ENCODE measurements at regions not wholly inside any gene's neighbourhood (a gene's known extent, or its start where the extent isn't known, plus 50 kb on each side); places are given as distances from the start of the nearest gene placed in this dataset.

DNA sequence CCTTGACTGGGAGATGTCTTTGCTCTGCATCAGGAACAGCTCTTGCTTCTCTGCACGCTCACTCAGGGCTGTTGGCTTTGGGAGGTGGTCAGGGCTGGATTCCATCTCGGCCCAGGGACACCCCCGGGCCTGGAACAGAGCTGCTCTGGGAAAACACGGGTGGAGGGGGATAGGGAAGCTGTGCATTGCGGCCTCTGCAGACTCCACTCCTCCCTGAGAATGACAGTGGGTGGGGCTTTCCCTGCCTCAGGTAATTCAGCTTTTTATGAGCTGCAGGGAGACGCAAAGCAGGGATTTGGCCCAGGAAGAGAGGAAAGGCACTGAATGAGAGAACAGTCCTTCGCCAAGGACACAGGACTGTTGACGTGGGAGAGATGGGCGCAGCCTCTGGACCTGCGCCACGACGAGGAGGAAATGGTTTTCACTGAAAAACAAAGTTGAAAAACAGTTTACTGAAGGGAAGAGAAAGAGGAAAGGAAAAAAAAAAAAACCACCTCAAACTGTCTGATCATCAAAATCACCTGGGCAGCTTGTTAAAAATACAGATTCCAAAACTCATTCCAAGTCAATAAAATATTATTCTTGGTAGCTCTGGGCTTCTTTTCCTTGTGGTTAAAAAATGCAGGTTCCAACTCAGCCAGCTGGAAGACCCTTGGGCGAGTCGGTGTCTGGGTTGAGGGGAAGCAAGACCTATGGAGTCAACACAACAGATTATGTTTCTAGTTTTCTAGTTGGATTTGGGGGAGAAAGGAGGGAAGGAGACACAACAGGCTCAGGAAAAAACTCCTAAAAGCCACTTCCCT is 194.0 kb downstream of the ZFP36L2 start:
- DNase-seq (ENCODE audit: low read depth), result no peak
- TF ChIP-seq, protein P1, sequence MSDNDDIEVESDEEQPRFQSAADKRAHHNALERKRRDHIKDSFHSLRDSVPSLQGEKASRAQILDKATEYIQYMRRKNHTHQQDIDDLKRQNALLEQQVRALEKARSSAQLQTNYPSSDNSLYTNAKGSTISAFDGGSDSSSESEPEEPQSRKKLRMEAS (IDR thresholded peaks at IDR 0.05; ENCODE audit: low read depth, low read length), result no peak
- TF ChIP-seq POLR2A (IDR thresholded peaks at IDR 0.05; ENCODE audit: extremely low read depth, insufficient read length), result no peak
- TF ChIP-seq, protein P2, sequence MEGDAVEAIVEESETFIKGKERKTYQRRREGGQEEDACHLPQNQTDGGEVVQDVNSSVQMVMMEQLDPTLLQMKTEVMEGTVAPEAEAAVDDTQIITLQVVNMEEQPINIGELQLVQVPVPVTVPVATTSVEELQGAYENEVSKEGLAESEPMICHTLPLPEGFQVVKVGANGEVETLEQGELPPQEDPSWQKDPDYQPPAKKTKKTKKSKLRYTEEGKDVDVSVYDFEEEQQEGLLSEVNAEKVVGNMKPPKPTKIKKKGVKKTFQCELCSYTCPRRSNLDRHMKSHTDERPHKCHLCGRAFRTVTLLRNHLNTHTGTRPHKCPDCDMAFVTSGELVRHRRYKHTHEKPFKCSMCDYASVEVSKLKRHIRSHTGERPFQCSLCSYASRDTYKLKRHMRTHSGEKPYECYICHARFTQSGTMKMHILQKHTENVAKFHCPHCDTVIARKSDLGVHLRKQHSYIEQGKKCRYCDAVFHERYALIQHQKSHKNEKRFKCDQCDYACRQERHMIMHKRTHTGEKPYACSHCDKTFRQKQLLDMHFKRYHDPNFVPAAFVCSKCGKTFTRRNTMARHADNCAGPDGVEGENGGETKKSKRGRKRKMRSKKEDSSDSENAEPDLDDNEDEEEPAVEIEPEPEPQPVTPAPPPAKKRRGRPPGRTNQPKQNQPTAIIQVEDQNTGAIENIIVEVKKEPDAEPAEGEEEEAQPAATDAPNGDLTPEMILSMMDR (IDR thresholded peaks at IDR 0.05; ENCODE audit: low read depth, low read length), result no peak
- no peak for TF ChIP-seq MYC (IDR thresholded peaks at IDR 0.05; ENCODE audit: low read depth, low read length)
- H3K4me3 ChIP-seq (ENCODE audit: low read depth, low read length), result no peak overlapping the region

DNA sequence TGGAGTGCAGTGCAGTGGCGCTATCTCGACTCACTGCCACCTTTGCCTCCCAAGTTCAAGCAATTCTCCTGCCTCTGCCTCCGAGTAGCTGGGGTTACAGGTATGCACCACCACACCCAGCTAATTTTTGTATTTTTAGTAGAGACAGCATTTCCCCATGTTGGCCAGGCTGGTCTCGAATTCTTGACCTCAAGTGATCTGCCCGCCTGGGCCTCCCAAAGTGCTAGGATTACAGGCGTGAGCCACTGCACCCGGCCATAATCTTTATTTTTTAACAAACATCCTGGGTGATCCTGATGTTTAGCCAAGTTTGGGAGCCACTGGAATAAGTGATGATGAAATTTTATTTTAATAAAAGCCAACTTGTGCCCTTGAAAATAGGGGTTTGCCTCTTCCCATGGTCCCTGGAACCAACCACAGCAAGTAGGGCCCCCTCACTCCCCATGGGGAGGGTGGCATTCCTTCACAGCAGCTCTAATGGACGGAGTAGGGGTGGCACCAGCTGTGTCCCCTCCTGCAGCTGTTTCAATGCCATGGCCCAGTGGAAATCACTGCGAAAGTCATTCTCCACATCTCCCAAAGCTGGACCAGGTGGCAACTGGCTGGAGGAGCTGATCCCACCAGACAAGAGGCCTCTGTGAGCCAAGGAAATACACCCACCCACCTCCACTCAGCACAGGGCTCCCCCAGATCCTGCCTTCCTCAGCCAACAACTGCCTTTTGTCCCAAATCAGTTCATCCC is 194.8 kb downstream of the ZFP36L2 start:
- no peak for DNase-seq (ENCODE audit: low read depth)
- TF ChIP-seq, protein P2 (IDR thresholded peaks at IDR 0.05; ENCODE audit: low read depth, low read length), result no peak
- TF ChIP-seq, protein P1 (IDR thresholded peaks at IDR 0.05; ENCODE audit: low read depth, low read length), result no peak
- no peak for TF ChIP-seq POLR2A (IDR thresholded peaks at IDR 0.05; ENCODE audit: extremely low read depth, insufficient read length)
- TF ChIP-seq MYC (IDR thresholded peaks at IDR 0.05; ENCODE audit: low read depth, low read length), result no peak
- H3K4me3 ChIP-seq (ENCODE audit: low read depth, low read length), result no peak overlapping the region

DNA sequence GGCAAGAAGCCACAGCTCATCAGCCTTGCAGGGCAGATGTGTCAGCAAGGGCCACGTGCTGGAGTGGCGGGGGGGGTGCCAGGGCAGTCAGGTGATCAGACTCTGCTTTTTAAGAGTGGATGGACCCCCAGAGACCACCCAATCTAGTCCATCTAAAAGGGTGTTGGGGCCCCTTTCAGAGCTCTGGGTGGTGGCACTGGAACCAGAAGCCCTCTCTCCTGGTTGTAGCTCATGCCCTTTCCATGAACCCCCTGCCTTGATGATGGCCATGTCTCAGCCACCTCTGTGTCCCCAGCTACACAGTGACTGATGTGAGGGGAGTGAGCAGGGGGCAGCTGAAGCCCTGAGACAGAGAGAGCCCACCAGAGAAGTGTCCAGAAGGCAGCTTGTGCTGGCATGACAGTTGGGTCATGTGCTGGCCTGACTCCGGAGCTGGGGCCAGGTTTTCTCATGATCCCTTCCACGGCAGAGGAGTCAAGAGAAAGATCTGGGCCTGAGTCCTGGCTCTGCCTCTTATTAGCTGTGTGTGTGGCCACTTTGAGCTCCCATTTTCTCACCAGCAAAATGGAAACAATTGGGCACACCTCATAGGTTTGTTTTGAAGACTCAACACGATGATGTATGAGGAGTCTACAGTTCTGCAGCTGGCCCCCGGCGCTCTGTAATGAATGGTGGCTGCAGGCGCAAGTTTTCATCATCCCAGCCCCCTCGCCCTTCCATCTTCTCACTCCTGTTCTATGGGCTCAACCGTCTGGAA is 195.7 kb downstream of the ZFP36L2 start:
- no peak overlapping the region for H3K4me3 ChIP-seq (ENCODE audit: low read depth, low read length)
- DNase-seq (ENCODE audit: low read depth), result no peak
- TF ChIP-seq, protein P2 (IDR thresholded peaks at IDR 0.05; ENCODE audit: low read depth, low read length), result no peak
- no peak for TF ChIP-seq MYC (IDR thresholded peaks at IDR 0.05; ENCODE audit: low read depth, low read length)
- TF ChIP-seq, protein P1 (IDR thresholded peaks at IDR 0.05; ENCODE audit: low read depth, low read length), result no peak
- no peak for TF ChIP-seq POLR2A (IDR thresholded peaks at IDR 0.05; ENCODE audit: extremely low read depth, insufficient read length)

DNA sequence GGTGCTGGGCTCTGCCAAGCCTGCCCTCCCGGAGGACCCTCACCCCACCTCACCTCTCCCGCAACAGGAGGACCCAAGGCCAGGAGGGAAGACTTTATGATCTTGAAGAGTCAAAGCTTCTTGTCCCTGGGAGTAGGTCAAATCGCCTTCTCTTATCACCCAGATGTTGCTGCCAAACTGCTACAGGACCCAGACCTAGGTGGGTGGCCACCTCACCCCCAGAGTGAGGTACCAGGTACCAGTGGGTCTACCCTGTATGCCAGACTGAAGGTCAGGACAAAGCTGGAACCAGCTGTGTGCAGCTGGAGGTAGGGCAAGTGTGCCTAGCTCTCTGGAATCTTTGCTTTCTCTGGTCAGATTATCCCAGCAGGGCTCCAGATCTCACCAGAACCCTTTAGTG is 197.2 kb downstream of the ZFP36L2 start:
- H3K4me3 ChIP-seq (ENCODE audit: low read depth, low read length), result no peak overlapping the region
- no peak for TF ChIP-seq POLR2A (IDR thresholded peaks at IDR 0.05; ENCODE audit: extremely low read depth, insufficient read length)
- TF ChIP-seq, protein P1 (IDR thresholded peaks at IDR 0.05; ENCODE audit: low read depth, low read length), result no peak
- TF ChIP-seq, protein P2 (IDR thresholded peaks at IDR 0.05; ENCODE audit: low read depth, low read length), result no peak
- no peak for TF ChIP-seq MYC (IDR thresholded peaks at IDR 0.05; ENCODE audit: low read depth, low read length)
- no peak for DNase-seq (ENCODE audit: low read depth)

DNA sequence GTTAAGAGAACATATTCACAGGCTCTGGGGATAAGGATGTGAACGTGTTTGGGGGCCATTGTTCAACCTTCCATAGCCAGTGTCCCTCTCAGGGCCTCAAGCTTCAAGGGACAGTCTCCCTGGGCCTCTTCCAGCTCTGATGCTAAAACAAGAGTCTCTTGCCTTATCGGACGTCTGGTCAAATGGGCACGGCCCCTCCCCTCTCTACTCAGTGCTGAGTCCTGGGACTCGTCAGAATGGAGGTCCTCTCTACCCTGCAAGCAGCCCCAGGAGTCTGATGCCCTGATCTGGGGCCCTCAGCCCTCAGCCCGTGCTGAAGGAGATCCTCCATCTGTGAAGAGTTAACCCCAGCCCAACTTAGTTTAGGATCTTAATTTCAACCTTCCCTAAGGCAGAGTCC is 198.2 kb downstream of the ZFP36L2 start:
- H3K4me3 ChIP-seq (ENCODE audit: low read depth, low read length), result no peak overlapping the region
- DNase-seq (ENCODE audit: low read depth), result no peak
- no peak for TF ChIP-seq POLR2A (IDR thresholded peaks at IDR 0.05; ENCODE audit: extremely low read depth, insufficient read length)
- TF ChIP-seq, protein P1 (IDR thresholded peaks at IDR 0.05; ENCODE audit: low read depth, low read length), result no peak
- TF ChIP-seq MYC (IDR thresholded peaks at IDR 0.05; ENCODE audit: low read depth, low read length), result no peak
- TF ChIP-seq, protein P2 (IDR thresholded peaks at IDR 0.05; ENCODE audit: low read depth, low read length), result no peak
